Psoas muscle (tissue), 7 donors: ENCODE measurements at regions not wholly inside any gene's neighbourhood (a gene's known extent, or its start where the extent isn't known, plus 50 kb on each side); places are given as distances from the start of the nearest gene placed in this dataset.

Experiments used
- ATAC-seq, 4 donors: fragments of 200-7000 bp; cut with Tn5 transposase; one replicate each; pipeline ENCODE4 v1.9.1; 2020; ENCODE audit warnings: moderate library complexity in 3 of 4, mild to moderate bottlenecking in 2 of 4
- DNase-seq, 2 donors: peaks; one replicate each; pipeline ENCODE4 v3.0.0-alpha.2; 2020
- H3K27ac ChIP-seq: fragments of 200-600 bp; one replicate; pipeline ENCODE4 v1.8.0; 2022
- H3K27me3 ChIP-seq, 3 donors: fragments of 200-600 bp in 1 of 3; one replicate each; pipeline versions ENCODE4 v1.6.1 to v1.8.0; 2013 to 2022; ENCODE audit warnings: low read length in 2 of 3, mild to moderate bottlenecking in 2 of 3, moderate library complexity in 1 of 3; ENCODE audit not compliant: insufficient read depth in 3 of 3
- H3K36me3 ChIP-seq, 2 donors: fragments of 200-600 bp in 1 of 2; one replicate each; pipeline versions ENCODE4 v1.6.1 to v1.8.0; 2013 to 2022; ENCODE audit warnings: low read depth in 1 of 2, mild to moderate bottlenecking in 1 of 2, moderate library complexity in 1 of 2; ENCODE audit not compliant: insufficient read depth in 1 of 2
- H3K4me1 ChIP-seq: fragments of 200-600 bp; one replicate; pipeline ENCODE4 v1.8.0; 2022
- H3K4me3 ChIP-seq: fragments of 200-600 bp; one replicate; pipeline ENCODE4 v1.8.0; 2022; ENCODE audit warnings: mild to moderate bottlenecking
- H3K9me3 ChIP-seq: fragments of 200-600 bp; one replicate; pipeline ENCODE4 v1.8.0; 2022
- CTCF ChIP-seq: fragments of 200-600 bp; IDR thresholded peaks from one replicate; pipeline ENCODE4 v1.8.0; 2022; ENCODE audit warnings: antibody characterized with exemption
- WGBS, 3 donors: extraction: QIAGEN DNeasy Blood & Tissue Kit; methylation state at CpG; one replicate each; pipeline versions ENCODE4 v1.1.6 to v1.1.7; 2013; 5-methylcytosine and 5-hydroxymethylcytosine counted together
- intact Hi-C, 2 donors: fragments of 100-400 bp; cut with DNase I; formaldehyde crosslinking; loops; one replicate each; pipeline versions ENCODE4 v1.11.0 to v1.14.2; 2022
- donor health status: healthy with polysubstance abuse.
- donor health status: DM: no; HTN: no; CAD: no; lungs with moderate emphysema.
- donor health status: Bipolar disorder and iron deficiency.
- donor health status: healthy.
- donor health status: DM: yes; HTN: yes; CAD: no.
- donor health status: DM: no; HTN: no; CAD: no.
- donor health status: DM: yes; HTN: yes; CAD: no.

- Histone ChIP-seq H3K27me3 (no peaks in the 10 kb centered on the region), H3K36me3 (no peaks in the 10 kb centered on the region), H3K9me3 (no peaks in the 10 kb centered on the region), H3K27ac (no peak overlapping the region), H3K4me1 (no peaks in the 10 kb centered on the region), H3K4me3 (no peak overlapping the region)
- 52 to 59% (median 52%) methylated on average over 2 of the region's 2 CpGs for WGBS, 3 donors
- TF ChIP-seq CTCF = no peak
- ATAC-seq = no peak
- no peak for DNase-seq
- intact Hi-C loops = no loop called here
Observed at GRCh38 chr2:14423145-14423906, 209.2 kb upstream of the LRATD1 start.

DNA sequence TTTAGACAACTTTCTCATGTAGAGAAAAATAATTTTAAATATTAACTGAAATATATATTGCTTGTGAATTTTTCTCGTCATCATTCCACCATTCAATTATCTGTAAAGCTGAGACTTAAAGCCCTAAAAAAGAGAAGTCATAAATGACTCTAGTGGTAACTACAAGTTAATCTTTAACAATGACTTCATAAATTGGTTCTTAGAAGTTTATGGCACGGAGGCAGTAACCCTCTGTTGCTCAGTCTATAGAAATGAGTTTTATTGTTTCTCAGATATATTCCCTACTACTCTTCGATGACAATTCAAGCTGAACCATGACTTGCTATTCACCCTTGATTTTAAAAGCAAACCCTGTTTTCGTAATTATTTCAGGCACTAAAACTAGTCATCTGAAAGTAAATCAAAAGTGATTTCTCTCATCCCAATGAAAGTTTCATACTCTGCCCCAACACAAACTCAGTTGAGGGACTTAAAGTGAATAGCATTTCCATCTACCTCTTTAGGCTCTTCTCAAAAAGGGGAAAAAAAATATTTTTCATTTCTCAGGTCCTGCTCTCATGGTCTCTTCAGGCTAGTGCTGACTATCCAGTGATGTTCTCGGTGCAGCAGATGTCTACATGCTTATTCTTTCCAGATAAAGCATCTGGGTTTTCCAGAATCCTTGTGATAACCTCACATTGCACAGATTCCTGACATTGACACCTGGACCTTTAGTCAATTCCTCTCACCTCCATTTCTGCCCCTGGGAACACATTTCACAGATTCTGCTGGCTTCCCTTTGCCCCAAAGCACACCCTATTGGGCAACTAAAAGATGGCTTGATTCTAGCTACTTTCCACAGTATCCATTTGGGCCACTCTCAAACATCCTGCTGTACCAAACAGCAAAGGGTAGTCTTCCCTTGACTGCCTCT lies 207.8 kb upstream of the LRATD1 start:
- intact Hi-C loops = no loop called here
- Histone ChIP-seq H3K27me3 (no peaks in the 10 kb centered on the region), H3K36me3 (no peaks in the 10 kb centered on the region), H3K27ac (no peak overlapping the region), H3K4me1 (no peaks in the 10 kb centered on the region), H3K4me3 (no peak overlapping the region), H3K9me3 (no peaks in the 10 kb centered on the region)
- ATAC-seq (no peak), DNase-seq (no peak)
- TF ChIP-seq CTCF = no peak
- 78 to 84% (median 80%) methylated on average over 5 of the region's 5 CpGs for WGBS, 3 donors

GRCh38 chr2:14425869-14426268 lies 206.6 kb upstream of the LRATD1 start:
- no peak for DNase-seq
- no peak for ATAC-seq
- no peaks in the 10 kb centered on the region for H3K9me3 ChIP-seq
- intact Hi-C loops = no loop called here
- H3K27me3 ChIP-seq = no peaks in the 10 kb centered on the region
- TF ChIP-seq CTCF = no peak
- no peaks in the 10 kb centered on the region for H3K4me1 ChIP-seq
- H3K36me3 ChIP-seq = no peaks in the 10 kb centered on the region
- 78 to 92% (median 84%) methylated on average over 2 of the region's 2 CpGs for WGBS, 3 donors
- no peak overlapping the region for H3K27ac ChIP-seq
- no peak overlapping the region for H3K4me3 ChIP-seq

DNA sequence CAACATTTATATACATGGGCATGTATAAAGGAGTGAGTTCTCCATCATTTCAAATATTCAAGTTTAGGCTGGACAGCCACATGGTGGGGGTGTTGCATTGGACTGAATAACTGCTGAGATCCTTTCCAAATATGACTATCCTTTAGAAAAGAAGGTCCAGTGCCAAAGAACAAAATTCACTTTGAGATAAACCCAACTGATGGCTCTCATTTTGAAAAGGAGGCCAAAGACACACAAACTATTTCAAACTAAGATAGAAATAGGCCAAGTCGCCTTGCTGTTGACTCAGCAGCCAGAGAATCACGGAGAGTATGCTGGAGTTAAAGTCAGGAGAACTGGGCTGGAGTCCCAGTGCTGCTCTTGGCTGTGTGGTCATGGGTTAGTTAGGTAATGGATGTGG lies 204.5 kb upstream of the LRATD1 start:
- no peaks in the 10 kb centered on the region for H3K9me3 ChIP-seq
- TF ChIP-seq CTCF = no peak
- H3K4me3 ChIP-seq = no peak overlapping the region
- H3K27me3 ChIP-seq = no peaks in the 10 kb centered on the region
- WGBS, 3 donors = 3 to 9% (median 7%) methylated on average over 2 of the region's 2 CpGs
- intact Hi-C loops = no loop called here
- no peak overlapping the region for H3K27ac ChIP-seq
- no peaks in the 10 kb centered on the region for H3K36me3 ChIP-seq
- DNase-seq (no peak), ATAC-seq (peak in 1 of 4 donors; percentile 54)
- H3K4me1 ChIP-seq = no peaks in the 10 kb centered on the region
